WERI-Rb-1 (cell line): ENCODE measurements at regions not wholly inside any gene's neighbourhood (a gene's known extent, or its start where the extent isn't known, plus 50 kb on each side); places are given as distances from the start of the nearest gene placed in this dataset.
"Not testable (repeated sequence)": the region's sequence is repeated elsewhere in the genome, so short reads cannot be mapped to it uniquely, and the experiment has no call there.

Experiments used
- DNase-seq: peaks from one replicate; pipeline ENCODE4 v3.0.0-alpha.2; 2020
- H3K27ac ChIP-seq: fragments of 250-450 bp; sonication (Bioruptor Pico); 2 replicates; pipeline ENCODE4 v1.5.1; 2020; ENCODE audit warnings: mild to moderate bottlenecking, moderate library complexity
- H3K27me3 ChIP-seq: fragments of 250-450 bp; sonication (Bioruptor Pico); 2 replicates; pipeline ENCODE4 v1.5.1; 2021; ENCODE audit warnings: mild to moderate bottlenecking, low read depth, moderate library complexity; ENCODE audit not compliant: insufficient read depth, severe bottlenecking
- H3K36me3 ChIP-seq: fragments of 250-450 bp; sonication (Bioruptor Pico); 2 replicates; pipeline ENCODE4 v1.5.1; 2020; ENCODE audit warnings: mild to moderate bottlenecking, moderate library complexity
- H3K4me3 ChIP-seq: 2 replicates; pipeline ENCODE4 v1.5.1; 2011; ENCODE audit warnings: low read depth, mild to moderate bottlenecking, control low read depth, low read length
- H3K9me3 ChIP-seq: fragments of 250-450 bp; sonication (Bioruptor Pico); 2 replicates; pipeline ENCODE4 v1.5.1; 2021; ENCODE audit warnings: mild to moderate bottlenecking, moderate library complexity; ENCODE audit not compliant: severe bottlenecking
- TF ChIP-seq, protein P1 (sequence below): IDR thresholded peaks from 2 replicates; pipeline ENCODE4 v1.5.1; 2011; ENCODE audit warnings: low read depth, mild to moderate bottlenecking, control low read depth, inconsistent platforms, low read length

DNA sequence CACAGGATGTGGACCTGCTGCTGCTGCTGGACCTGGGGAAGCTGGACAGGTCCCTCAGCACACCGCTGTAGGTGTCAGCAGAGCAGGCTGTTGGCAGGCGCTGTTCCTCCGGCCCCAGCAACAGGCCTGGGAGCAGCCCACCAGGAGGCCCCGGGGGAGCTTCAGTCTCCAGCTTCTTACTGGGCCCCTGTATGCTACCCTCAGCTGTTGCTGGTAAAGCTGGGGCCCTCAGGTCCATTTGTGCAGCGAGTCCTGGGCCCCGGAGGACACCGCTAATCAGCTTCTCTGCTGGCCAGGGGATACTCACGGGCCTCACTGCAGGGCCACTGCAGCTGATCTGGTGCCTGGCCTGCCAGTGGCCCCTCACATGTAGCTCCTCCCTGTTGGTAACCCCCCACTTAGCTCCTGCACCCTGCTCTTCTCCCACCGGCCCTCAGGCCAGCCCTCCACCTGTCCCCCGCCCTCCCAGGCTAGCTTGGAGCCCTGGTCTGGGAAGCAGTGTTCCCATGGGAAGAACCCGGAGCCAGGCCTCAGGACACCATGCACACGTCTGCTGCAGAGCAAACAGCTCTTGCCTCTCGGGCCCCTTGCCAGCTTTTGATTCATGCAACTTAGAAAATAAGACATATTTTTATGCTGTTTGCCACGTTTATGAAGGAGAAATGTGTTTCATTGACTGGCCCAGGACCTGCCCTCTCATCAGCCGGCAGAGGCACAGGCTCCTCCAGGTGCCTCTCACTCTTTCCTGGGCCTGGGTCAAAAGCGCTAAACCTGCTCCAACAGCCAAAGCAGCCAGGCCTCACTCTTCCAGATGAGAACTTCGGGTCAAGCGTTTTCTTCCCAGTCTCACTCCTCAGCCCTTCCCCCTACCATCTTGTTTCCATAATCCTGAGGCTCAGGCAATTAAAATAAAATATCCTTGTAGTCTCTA lies 61.0 kb upstream of the ADAMTS2 start:
- no peaks in the 10 kb centered on the region for H3K27me3 ChIP-seq

DNA sequence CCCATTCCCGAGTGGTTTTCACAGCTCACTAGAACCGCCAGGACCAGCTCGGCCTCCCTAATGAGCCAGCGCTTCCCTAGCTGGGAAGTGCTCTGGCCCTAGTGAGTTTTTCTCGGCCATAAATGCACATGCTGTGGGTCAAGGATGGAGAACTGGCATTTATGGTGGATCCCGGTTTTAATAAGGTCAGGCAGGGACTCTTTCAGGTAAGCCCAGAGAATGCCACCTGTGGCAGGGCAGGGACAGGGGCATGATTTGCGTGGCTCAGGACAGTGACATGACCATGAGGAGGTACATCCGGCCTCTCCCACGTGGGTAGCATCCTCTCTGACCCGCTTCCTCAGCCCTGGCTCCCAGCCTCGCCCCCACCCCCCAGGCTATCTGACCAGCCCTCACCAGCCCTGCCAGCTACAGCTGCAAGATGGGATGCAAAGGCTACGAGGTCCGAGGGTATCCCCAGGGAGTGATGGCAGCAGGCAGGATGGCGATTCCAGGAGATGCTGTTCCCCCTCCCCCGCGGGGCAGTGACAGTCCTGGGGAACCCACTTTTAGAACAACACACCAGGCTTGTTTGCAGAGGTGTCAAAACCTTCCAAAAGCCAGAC lies 60.3 kb upstream of the ADAMTS2 start:
- Histone ChIP-seq H3K27me3 (no peaks in the 10 kb centered on the region), H3K27ac (no peak overlapping the region), H3K4me3 (no peak overlapping the region), H3K36me3 (no peaks in the 10 kb centered on the region), H3K9me3 (no peaks in the 10 kb centered on the region)
- DNase-seq, result no peak
- TF ChIP-seq, protein P1, sequence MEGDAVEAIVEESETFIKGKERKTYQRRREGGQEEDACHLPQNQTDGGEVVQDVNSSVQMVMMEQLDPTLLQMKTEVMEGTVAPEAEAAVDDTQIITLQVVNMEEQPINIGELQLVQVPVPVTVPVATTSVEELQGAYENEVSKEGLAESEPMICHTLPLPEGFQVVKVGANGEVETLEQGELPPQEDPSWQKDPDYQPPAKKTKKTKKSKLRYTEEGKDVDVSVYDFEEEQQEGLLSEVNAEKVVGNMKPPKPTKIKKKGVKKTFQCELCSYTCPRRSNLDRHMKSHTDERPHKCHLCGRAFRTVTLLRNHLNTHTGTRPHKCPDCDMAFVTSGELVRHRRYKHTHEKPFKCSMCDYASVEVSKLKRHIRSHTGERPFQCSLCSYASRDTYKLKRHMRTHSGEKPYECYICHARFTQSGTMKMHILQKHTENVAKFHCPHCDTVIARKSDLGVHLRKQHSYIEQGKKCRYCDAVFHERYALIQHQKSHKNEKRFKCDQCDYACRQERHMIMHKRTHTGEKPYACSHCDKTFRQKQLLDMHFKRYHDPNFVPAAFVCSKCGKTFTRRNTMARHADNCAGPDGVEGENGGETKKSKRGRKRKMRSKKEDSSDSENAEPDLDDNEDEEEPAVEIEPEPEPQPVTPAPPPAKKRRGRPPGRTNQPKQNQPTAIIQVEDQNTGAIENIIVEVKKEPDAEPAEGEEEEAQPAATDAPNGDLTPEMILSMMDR, result no peak

More for the DNA sequence above, 61.0 kb upstream of the ADAMTS2 start:
- DNase-seq, result no peak
- Histone ChIP-seq H3K27ac (no peak overlapping the region), H3K36me3 (no peaks in the 10 kb centered on the region), H3K9me3 (no peaks in the 10 kb centered on the region), H3K4me3 (no peak overlapping the region)
- TF ChIP-seq, protein P1, result no peak

DNA sequence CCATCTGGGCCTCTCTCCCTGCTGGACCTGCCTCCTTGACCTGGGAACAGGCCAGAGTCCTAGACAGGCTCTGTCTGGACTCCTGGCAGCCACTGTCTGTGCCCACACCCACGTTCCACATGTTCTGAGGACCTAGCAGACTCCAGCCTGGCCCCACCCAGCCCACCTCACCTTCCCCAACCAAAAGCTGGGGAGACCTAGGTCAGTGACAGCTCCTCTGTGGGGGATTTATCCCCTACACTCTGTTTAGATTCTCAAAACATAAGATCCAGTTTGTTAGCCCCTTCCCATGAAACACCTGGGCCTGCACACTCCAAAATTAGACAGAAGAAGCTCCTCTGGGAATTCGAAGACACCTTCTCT lies 59.8 kb upstream of the ADAMTS2 start:
- no peaks in the 10 kb centered on the region for H3K9me3 ChIP-seq
- H3K27me3 ChIP-seq, result no peaks in the 10 kb centered on the region
- H3K27ac ChIP-seq, result no peak overlapping the region
- H3K36me3 ChIP-seq, result no peaks in the 10 kb centered on the region
- TF ChIP-seq, protein P1, result no peak
- DNase-seq, result no peak
- no peak overlapping the region for H3K4me3 ChIP-seq

DNA sequence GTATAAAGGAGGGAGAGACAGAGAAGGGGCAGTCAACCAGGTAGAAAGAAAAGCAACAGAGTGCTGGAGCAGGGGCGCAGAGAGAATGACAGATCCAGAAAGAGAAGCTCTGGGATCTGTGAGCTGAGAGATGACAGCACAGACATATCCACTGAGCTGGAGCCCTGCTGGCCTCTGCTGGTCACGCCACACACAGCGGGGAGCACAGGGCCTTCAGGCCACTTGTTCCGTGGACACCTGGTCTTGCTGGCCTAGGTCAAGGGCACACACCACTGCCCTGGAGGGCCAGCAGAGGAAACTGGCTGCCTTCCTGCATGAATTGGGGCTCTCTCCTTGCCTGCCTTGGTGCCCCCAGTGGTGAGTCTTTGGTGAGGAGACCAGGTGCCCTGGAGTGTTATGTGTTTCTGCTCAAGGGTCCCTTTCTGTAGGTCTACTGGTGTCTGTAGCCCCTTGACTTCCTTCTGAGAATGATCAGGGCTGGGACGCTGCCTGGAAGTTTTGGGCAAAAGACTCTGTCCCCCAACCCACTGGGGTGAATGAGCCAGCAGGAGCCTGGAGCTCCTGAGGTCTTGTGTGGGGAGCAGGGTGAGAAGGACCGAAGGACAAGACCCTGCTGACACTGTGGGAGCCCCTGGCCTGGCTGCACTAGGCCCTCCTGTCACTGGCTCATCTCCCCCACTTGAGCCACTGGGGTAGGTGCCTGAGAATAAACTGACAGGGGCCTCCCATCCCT lies 59.2 kb upstream of the ADAMTS2 start:
- no peaks in the 10 kb centered on the region for H3K36me3 ChIP-seq
- DNase-seq, result peak; percentile 20
- H3K4me3 ChIP-seq, result no peak overlapping the region
- H3K27me3 ChIP-seq, result no peaks in the 10 kb centered on the region
- no peaks in the 10 kb centered on the region for H3K9me3 ChIP-seq
- no peak overlapping the region for H3K27ac ChIP-seq
- TF ChIP-seq, protein P1, result peak; percentile 67

DNA sequence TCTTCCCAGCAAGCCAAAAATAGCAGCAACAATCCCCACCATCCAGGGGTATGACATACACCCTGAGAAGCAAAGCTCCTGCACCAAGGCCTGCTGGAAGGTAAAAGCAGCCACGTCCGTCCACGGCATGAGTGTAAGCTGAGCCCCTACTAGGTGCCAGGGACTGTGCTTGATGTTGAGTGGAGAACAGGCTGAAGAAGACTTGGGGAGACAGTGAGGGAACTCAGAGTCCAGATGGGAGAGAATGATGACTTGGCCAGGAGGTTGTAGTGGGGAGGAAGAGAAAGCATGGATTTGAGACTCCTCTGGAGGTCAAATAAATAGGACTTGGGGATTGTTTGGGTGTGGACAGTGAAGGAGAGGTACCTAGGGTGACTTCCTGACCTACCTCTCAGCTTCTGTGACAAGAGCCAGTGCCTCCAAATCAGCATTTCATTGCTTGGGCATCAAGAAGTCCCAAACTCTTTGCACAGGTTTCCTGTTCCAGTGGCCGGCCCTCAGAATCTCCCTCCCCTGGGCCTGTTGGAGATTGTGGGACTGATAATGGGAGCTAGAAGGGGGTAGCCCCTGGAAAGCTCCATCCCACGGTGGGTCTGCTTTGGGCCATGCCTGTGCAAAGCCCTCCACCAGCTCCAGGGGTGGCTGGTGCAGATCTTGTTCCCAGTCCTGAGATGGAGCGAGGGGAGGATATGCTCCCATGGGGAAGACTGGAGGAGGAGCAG lies 58.3 kb upstream of the ADAMTS2 start:
- Histone ChIP-seq H3K4me3 (no peak overlapping the region), H3K36me3 (no peaks in the 10 kb centered on the region), H3K27ac (no peak overlapping the region), H3K9me3 (no peaks in the 10 kb centered on the region), H3K27me3 (no peaks in the 10 kb centered on the region)
- TF ChIP-seq, protein P1, result no peak
- DNase-seq, result no peak

DNA sequence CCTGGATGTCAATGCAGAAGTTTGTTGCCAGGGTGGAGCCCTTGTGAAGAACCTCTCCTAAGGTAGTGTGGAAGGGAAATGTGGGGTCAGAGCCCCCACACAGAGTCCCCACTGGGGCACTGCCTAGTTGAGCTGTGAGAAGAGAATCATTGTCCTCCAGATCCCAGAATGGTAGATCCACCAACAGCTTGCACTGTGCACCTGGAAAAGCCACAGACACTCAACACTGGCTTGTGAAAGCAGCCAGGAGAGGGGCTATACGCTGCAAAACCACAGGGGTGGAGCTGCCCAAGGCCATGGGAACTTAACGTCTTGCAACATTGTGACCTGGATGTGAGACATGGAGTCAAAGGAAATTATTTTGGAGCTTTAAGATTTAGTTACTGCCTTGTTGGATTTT lies 55.2 kb upstream of the ADAMTS2 start:
- not testable (repeated sequence) for DNase-seq, H3K9me3 ChIP-seq, H3K36me3 ChIP-seq, H3K27me3 ChIP-seq, H3K4me3 ChIP-seq, H3K27ac ChIP-seq
